Breast epithelium (tissue), 4 donors: ENCODE measurements at regions not wholly inside any gene's neighbourhood (a gene's known extent, or its start where the extent isn't known, plus 50 kb on each side); places are given as distances from the start of the nearest gene placed in this dataset.

Source experiments
- DNase-seq, 2 donors: peaks; one replicate each; pipeline ENCODE4 v3.0.0-alpha.2; 2019; ENCODE audit warnings: low spot score in 2 of 2
- H3K27ac ChIP-seq, 2 donors: fragments of 200-600 bp; sonication (generic) in 1 of 2; one replicate each; pipeline ENCODE4 v1.5.1; 2016 to 2019; ENCODE audit warnings: mild to moderate bottlenecking in 1 of 2
- H3K27me3 ChIP-seq, 2 donors: fragments of 200-600 bp; sonication (generic) in 1 of 2; one replicate each; pipeline versions ENCODE4 v1.5.1 to v1.6.0; 2017 to 2019; ENCODE audit warnings: control low read depth in 1 of 2, mild to moderate bottlenecking in 1 of 2
- H3K36me3 ChIP-seq: fragments of 200-600 bp; one replicate; pipeline ENCODE4 v1.5.1; 2019
- H3K4me1 ChIP-seq, 2 donors: fragments of 200-600 bp; sonication (generic); one replicate each; pipeline ENCODE4 v1.5.1; 2016 to 2019; ENCODE audit warnings: control low read depth in 1 of 2
- H3K4me3 ChIP-seq, 3 donors: fragments of 200-600 bp; sonication (generic); 1 replicate in 2 of 3; 2 replicates in 1 of 3; pipeline ENCODE4 v1.5.1; 2016 to 2019; ENCODE audit warnings: mild to moderate bottlenecking in 3 of 3, moderate library complexity in 2 of 3
- H3K9me3 ChIP-seq, 2 donors: fragments of 200-600 bp; sonication (generic) in 1 of 2; one replicate each; pipeline ENCODE4 v1.5.1; 2016 to 2019; ENCODE audit warnings: control low read depth in 1 of 2
- POLR2A ChIP-seq: fragments of 450-650 bp; IDR thresholded peaks from one replicate; pipeline ENCODE4 v1.6.1; 2016; ENCODE audit warnings: antibody characterized with exemption, mild to moderate bottlenecking, moderate library complexity
- POLR2AphosphoS5 ChIP-seq, 3 donors: sonication (generic); formaldehyde crosslinking; IDR thresholded peaks; one replicate each; pipeline ENCODE4 v1.6.1; 2017; ENCODE audit warnings: antibody characterized with exemption in 3 of 3
- intact Hi-C: fragments of 100-400 bp; cut with DNase I; formaldehyde crosslinking; loops from one replicate; pipeline ENCODE4 v1.15.1; 2023; ENCODE audit warnings: low total_unique reads
- TF ChIP-seq, protein P1 (sequence below), 3 donors: fragments of 450-650 bp; IDR thresholded peaks; one replicate each; pipeline ENCODE4 v1.5.1; 2016 to 2017; ENCODE audit warnings: antibody characterized with exemption in 3 of 3, mild to moderate bottlenecking in 3 of 3, moderate library complexity in 3 of 3

DNA sequence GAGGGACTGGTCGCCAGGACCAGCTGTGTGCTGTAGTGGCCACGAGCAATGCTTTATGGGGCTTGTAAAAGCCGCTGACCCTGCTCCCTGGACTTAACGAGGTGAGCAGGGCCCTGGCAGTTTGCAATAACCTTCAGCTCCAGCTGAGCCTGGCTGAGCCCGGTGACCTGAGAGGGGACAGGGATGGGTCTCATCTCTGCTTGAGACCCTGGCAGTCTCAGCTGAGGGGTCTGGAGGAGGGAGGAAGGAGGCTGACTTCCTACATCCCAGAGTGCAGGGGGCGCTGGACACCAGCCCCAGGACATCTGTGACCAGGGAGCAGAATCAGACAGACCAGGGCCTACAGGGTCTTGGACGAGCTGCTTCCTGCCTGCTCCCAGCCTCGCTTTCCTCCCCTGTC, 277.5 kb upstream of the MVB12B start:
- no peak overlapping the region for H3K4me3 ChIP-seq
- intact Hi-C loops, result no loop called here
- TF ChIP-seq POLR2A, result no peak
- TF ChIP-seq POLR2AphosphoS5 (IDR thresholded peaks at IDR 0.05), result no peak
- TF ChIP-seq, protein P1, sequence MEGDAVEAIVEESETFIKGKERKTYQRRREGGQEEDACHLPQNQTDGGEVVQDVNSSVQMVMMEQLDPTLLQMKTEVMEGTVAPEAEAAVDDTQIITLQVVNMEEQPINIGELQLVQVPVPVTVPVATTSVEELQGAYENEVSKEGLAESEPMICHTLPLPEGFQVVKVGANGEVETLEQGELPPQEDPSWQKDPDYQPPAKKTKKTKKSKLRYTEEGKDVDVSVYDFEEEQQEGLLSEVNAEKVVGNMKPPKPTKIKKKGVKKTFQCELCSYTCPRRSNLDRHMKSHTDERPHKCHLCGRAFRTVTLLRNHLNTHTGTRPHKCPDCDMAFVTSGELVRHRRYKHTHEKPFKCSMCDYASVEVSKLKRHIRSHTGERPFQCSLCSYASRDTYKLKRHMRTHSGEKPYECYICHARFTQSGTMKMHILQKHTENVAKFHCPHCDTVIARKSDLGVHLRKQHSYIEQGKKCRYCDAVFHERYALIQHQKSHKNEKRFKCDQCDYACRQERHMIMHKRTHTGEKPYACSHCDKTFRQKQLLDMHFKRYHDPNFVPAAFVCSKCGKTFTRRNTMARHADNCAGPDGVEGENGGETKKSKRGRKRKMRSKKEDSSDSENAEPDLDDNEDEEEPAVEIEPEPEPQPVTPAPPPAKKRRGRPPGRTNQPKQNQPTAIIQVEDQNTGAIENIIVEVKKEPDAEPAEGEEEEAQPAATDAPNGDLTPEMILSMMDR (IDR thresholded peaks at IDR 0.05), result no peak
- no peaks in the 10 kb centered on the region for H3K4me1 ChIP-seq
- no peak overlapping the region for H3K27ac ChIP-seq
- H3K27me3 ChIP-seq, result peaks cover 0 to 24% of the 10 kb centered on the region in 2 donors
- DNase-seq, result no peak
- peaks cover 24 to 25% of the 10 kb centered on the region in 2 donors for H3K9me3 ChIP-seq
- H3K36me3 ChIP-seq, result no peaks in the 10 kb centered on the region

DNA sequence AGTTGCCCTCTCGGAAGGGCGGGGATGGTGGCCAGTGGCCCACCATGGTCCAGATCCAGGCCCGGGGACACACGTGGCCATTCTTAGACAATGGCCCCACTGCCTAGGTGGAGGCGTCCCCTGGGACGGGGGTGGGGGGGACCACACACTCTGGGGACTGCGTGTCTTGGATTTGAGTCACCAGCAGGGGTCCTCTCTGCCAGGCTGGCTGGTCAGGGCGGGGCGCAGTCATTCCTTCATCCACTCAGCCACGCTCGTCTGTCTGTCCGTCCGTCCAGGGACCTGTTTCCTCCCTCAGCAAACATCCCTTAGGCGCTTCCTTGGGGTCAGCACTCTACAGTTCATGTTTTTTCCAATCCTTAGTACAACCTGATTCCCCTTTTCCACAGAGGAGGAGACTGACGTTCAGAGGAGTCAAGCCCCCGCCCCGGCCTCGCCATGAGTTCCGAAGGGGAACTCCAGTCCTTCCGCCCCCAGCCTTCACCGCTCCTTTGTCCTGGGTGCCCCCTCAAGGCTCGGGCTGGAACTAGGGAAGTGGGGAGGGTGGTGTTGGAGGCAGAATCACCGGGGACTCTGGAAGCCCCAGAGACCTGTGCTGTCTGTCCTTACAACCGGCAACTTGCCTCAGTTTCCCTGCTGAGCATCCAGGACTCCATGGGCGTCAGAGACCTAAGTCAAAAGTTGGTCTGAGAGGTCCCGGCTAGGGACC, 276.6 kb upstream of the MVB12B start:
- TF ChIP-seq POLR2A, result no peak
- TF ChIP-seq POLR2AphosphoS5 (IDR thresholded peaks at IDR 0.05), result no peak
- TF ChIP-seq, protein P1 (IDR thresholded peaks at IDR 0.05), result no peak
- DNase-seq, result no peak
- intact Hi-C loops, result no loop called here

DNA sequence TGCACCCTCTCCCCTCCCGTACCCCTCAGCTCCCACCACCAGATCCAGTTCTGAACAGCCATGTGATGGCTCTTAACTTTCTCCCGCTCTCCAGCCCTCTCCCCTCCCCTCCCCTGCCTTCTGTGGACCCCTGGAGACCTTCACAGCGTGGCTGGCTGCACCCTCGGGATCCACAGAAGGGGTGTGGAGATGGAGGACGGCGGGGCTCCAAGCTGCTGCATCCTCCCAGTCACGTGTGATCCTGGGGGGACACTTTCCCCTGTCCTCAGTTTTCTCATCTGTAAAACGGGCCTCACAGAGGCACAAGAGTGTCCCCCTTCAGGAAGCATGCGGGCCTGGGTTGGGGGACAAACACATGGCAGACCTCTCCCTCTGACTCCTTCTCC, 276.0 kb upstream of the MVB12B start:
- intact Hi-C loops, result no loop called here
- Histone ChIP-seq H3K9me3 (peaks cover 10 to 15% of the 10 kb centered on the region in 2 donors), H3K27me3 (peaks cover 0 to 37% of the 10 kb centered on the region in 2 donors), H3K36me3 (no peaks in the 10 kb centered on the region), H3K4me3 (no peak overlapping the region), H3K4me1 (no peaks in the 10 kb centered on the region), H3K27ac (no peak overlapping the region)
- DNase-seq, result no peak
- no peak for TF ChIP-seq POLR2A
- TF ChIP-seq, protein P1 (IDR thresholded peaks at IDR 0.05), result no peak
- no peak for TF ChIP-seq POLR2AphosphoS5 (IDR thresholded peaks at IDR 0.05)

More for the DNA sequence above, 276.6 kb upstream of the MVB12B start:
- no peaks in the 10 kb centered on the region for H3K4me1 ChIP-seq
- no peaks in the 10 kb centered on the region for H3K36me3 ChIP-seq
- H3K4me3 ChIP-seq, result no peak overlapping the region
- H3K27ac ChIP-seq, result no peak overlapping the region
- H3K27me3 ChIP-seq, result peaks cover 0 to 34% of the 10 kb centered on the region in 2 donors
- peaks cover 16% of the 10 kb centered on the region in 2 donors for H3K9me3 ChIP-seq

DNA sequence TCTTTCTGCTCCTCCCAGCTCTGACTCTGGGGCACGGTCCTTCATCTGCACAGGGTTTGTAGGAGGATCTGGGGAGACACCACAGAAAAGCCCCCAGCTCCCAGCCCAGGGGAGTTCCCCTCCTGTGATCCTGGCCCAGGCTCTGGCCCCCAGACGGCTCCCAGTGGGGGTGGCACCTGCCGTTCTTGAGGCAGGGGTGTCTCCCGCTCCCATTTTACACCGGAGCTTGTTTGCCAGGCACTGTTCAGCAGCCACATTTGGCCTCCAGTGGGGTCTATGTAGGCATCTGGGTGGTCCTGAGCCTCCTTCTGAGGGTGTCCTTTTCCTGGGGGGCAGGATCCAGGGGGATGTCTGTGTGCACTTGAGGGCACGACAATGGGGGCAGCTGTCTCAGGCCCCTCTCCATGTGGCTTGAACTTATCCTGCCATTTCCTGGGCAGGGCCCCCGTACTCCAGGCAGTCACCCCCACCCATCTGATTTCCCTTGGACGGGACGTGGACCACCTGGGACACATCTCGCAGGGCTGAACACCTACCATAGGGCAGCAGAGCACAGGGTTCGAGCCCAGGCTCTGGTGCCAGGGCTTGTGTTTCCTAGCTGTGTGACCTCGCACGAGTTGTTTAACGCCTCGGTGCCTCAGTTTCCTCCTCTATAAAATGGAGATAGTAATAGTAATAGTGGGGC, 275.0 kb upstream of the MVB12B start:
- peaks cover 0 to 37% of the 10 kb centered on the region in 2 donors for H3K27me3 ChIP-seq
- no peak for DNase-seq
- no peaks in the 10 kb centered on the region for H3K36me3 ChIP-seq
- no peak overlapping the region for H3K27ac ChIP-seq
- TF ChIP-seq POLR2AphosphoS5 (IDR thresholded peaks at IDR 0.05) (no peak), POLR2A (no peak)
- TF ChIP-seq, protein P1 (IDR thresholded peaks at IDR 0.05), result no peak
- no peaks in the 10 kb centered on the region for H3K4me1 ChIP-seq
- intact Hi-C loops, result no loop called here
- H3K4me3 ChIP-seq, result no peak overlapping the region
- H3K9me3 ChIP-seq, result peaks cover under 1 to 5% of the 10 kb centered on the region in 2 donors

DNA sequence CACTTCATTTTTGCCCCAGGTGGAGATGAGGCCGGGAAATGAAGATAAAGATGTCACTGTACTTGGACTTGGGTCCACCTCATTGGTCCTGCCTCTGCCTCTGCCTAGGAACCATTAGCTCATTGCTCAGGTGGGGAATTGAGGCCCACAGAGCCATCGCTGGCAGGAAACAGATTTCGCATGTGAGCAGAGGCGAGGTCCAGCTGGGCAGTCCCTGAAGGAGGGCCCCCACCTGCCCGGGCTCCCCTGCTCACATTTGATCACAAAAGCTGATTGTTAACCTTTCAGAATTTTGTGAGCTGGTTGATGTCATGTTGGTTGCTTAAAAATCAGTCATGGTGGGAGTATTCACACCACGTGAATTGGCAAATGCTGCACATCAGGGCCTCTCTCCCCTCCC, 273.8 kb upstream of the MVB12B start:
- H3K27ac ChIP-seq, result no peak overlapping the region

More for the DNA sequence above, 273.8 kb upstream of the MVB12B start:
- DNase-seq, result no peak
- TF ChIP-seq POLR2A, result no peak
- TF ChIP-seq POLR2AphosphoS5 (IDR thresholded peaks at IDR 0.05), result no peak
- TF ChIP-seq, protein P1 (IDR thresholded peaks at IDR 0.05), result no peak
- intact Hi-C loops, result no loop called here
- no peaks in the 10 kb centered on the region for H3K36me3 ChIP-seq
- H3K4me3 ChIP-seq, result no peak overlapping the region
- H3K27me3 ChIP-seq, result peaks cover 0 to 37% of the 10 kb centered on the region in 2 donors
- no peaks in the 10 kb centered on the region for H3K4me1 ChIP-seq
- no peaks in the 10 kb centered on the region for H3K9me3 ChIP-seq
